DND-41 (cell line): ENCODE measurements at regions not wholly inside any gene's neighbourhood (a gene's known extent, or its start where the extent isn't known, plus 50 kb on each side); places are given as distances from the start of the nearest gene placed in this dataset.

Source experiments
- CTCF ChIP-seq: IDR thresholded peaks from 2 replicates; pipeline ENCODE4 v1.5.1; 2012; ENCODE audit warnings: borderline replicate concordance, low read length, moderate library complexity, mild to moderate bottlenecking; ENCODE audit not compliant: poor library complexity, severe bottlenecking; ENCODE audit errors: extremely low read depth
- EZH2 ChIP-seq: IDR thresholded peaks from 3 replicates; pipeline ENCODE4 v1.6.1; 2012; ENCODE audit warnings: borderline replicate concordance, low read depth, mild to moderate bottlenecking, moderate library complexity, low read length, inconsistent platforms; ENCODE audit not compliant: severe bottlenecking

GRCh38 chr20:10777710-10778109, 103.9 kb upstream of the JAG1 start:
- TF ChIP-seq CTCF (no peak), EZH2 (no peak)
